ENCODE measurements at regions not wholly inside any gene's neighbourhood (a gene's known extent, or its start where the extent isn't known, plus 50 kb on each side); places are given as distances from the start of the nearest gene placed in this dataset.

DNA sequence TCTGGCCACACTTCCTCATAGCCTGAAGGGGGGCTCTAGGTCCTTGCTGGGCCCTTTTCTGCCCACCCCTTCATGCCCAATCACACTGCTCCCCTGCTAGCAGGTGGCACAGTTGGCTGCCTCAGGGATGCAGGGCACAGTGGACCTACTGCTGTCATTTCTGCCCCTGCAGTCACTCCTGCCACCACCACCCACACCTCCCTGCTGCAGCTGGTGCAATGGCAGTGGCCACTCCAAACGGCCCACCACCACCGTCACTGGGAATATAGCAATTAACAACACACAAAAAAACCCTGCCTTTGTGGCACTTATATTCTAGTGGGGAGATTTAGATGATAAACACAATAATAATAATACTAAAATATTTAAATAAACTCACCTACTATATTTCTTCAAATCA lies 162.4 kb upstream of the DUSP10 start:
- H3K56ac ChIP-seq (replicated peaks; ENCODE audit: insufficient read length, low read depth, low read length), result no peak overlapping the region
- no peak overlapping the region for H3K18ac ChIP-seq (ENCODE audit: extremely low read depth, low read length)
- no peak overlapping the region for H3K4me3 ChIP-seq (ENCODE audit: extremely low read depth in 1 of 4, insufficient read depth in 2 of 4, low read depth in 3 of 4, low read length in 4 of 4)
- H3K4me1 ChIP-seq (replicated peaks in 1 of 4; ENCODE audit: control insufficient read depth in 3 of 4, insufficient read depth in 4 of 4, low read length in 3 of 4), result no peaks in the 10 kb centered on the region
- H2AFZ ChIP-seq (ENCODE audit: low read length), result no peak overlapping the region
- no peaks in the 10 kb centered on the region for H3K36me3 ChIP-seq (ENCODE audit: control insufficient read depth in 2 of 4, insufficient read depth in 4 of 4, low read length in 3 of 4)
- H3K14ac ChIP-seq (ENCODE audit: insufficient read length), result no peak overlapping the region
- H2BK20ac ChIP-seq (ENCODE audit: low read length), result no peak overlapping the region
- no peak overlapping the region for H4K5ac ChIP-seq (ENCODE audit: insufficient read length, low read depth, low read length)
- no peak overlapping the region for H3K4ac ChIP-seq (replicated peaks; ENCODE audit: insufficient read length, low read depth, low read length)
- WGBS, 2 experiments (ENCODE audit: extremely low coverage in 1 of 2, insufficient coverage in 1 of 2, insufficient read length in 1 of 2, insufficient replicate concordance in 2 of 2, low coverage in 1 of 2, low lambda C conversion rate in 2 of 2, missing lambda C conversion rate in 1 of 2), result 94% methylated on average over 2 of the region's 2 CpGs; no CpG with 5 or more reads in 1 of the 2 experiments
- no peak overlapping the region for H4K91ac ChIP-seq (replicated peaks; ENCODE audit: insufficient read length, low read length)
- H2BK15ac ChIP-seq (ENCODE audit: low read length), result no peak overlapping the region
- no peaks in the 10 kb centered on the region for H3K9me3 ChIP-seq (ENCODE audit: insufficient read depth in 2 of 2, low read depth in 1 of 2, low read length in 1 of 2)
- H2BK12ac ChIP-seq (ENCODE audit: low read depth, low read length), result no peak overlapping the region
- no peak overlapping the region for H3K23ac ChIP-seq (ENCODE audit: insufficient read length)
- POLR2A ChIA-PET (ENCODE audit: partially characterized antibody), result no interaction called here
- no peak for FAIRE-seq
- no peak for DNase-seq (ENCODE audit: low read depth in 1 of 2, low spot score in 2 of 2)
- no peaks in the 10 kb centered on the region for H3K23me2 ChIP-seq (ENCODE audit: low read depth, low read length)
- H2BK120ac ChIP-seq (replicated peaks; ENCODE audit: low read depth, low read length), result no peak overlapping the region
- H4K20me1 ChIP-seq (replicated peaks in 1 of 2; ENCODE audit: control insufficient read depth in 1 of 2, insufficient read depth in 2 of 2, low read length in 2 of 2), result no peaks in the 10 kb centered on the region
- no peak overlapping the region for H3K4me2 ChIP-seq (ENCODE audit: insufficient read depth in 1 of 2, low read depth in 2 of 2, low read length in 2 of 2)
- H3K27ac ChIP-seq (ENCODE audit: low read depth, low read length), result no peak overlapping the region
- CTCF ChIA-PET (ENCODE audit: partially characterized antibody), result no interaction called here
- no peaks in the 10 kb centered on the region for H3K79me1 ChIP-seq (ENCODE audit: low read depth, low read length)
- H3K79me2 ChIP-seq (ENCODE audit: control insufficient read depth in 1 of 2, insufficient read depth in 2 of 2, low read length in 2 of 2), result no peaks in the 10 kb centered on the region
- H3K27me3 ChIP-seq (replicated peaks in 1 of 4; ENCODE audit: control insufficient read depth in 3 of 4, extremely low read depth in 1 of 4, insufficient read depth in 3 of 4, low read length in 3 of 4), result no peaks in the 10 kb centered on the region
- H3K9ac ChIP-seq (replicated peaks in 1 of 4; ENCODE audit: extremely low read depth in 1 of 4, low read depth in 3 of 4, low read length in 3 of 4), result no peak overlapping the region
- H2AK5ac ChIP-seq (ENCODE audit: low read depth, low read length), result no peak overlapping the region
- H4K8ac ChIP-seq (ENCODE audit: extremely low read depth, insufficient read depth, low read length), result no peak overlapping the region; the same call in 1 of the 2 replicates
- no peak overlapping the region for H2BK5ac ChIP-seq (ENCODE audit: low read depth, low read length)
- TF ChIP-seq EZH2 (IDR thresholded peaks at IDR 0.05; ENCODE audit: low read depth, low read length, severe bottlenecking) (no peak), HDAC6 (IDR thresholded peaks at IDR 0.05; ENCODE audit: low read depth, low read length) (no peak), CBX8 (IDR thresholded peaks at IDR 0.05; ENCODE audit: borderline replicate concordance, low read depth, low read length) (no peak), SIN3A (conservative IDR thresholded peaks at IDR 0.05 in 1 of 2, IDR thresholded peaks at IDR 0.05 in 1 of 2; ENCODE audit: low read depth in 1 of 2, low read length in 2 of 2) (no peak), TBP (IDR thresholded peaks at IDR 0.05; ENCODE audit: low read depth, low read length) (no peak), MAFK (IDR thresholded peaks at IDR 0.05; ENCODE audit: low read depth, low read length) (no peak), SAP30 (IDR thresholded peaks at IDR 0.05; ENCODE audit: insufficient read depth, insufficient replicate concordance, low read length) (no peak), EP300 (IDR thresholded peaks at IDR 0.05; ENCODE audit: borderline replicate concordance in 1 of 2, low read depth in 2 of 2, low read length in 2 of 2) (no peak), BCL11A (IDR thresholded peaks at IDR 0.05; ENCODE audit: low read depth in 2 of 2, low read length in 2 of 2) (no peak), EGR1 (IDR thresholded peaks at IDR 0.05; ENCODE audit: borderline replicate concordance, low read depth, low read length) (no peak), KDM1A (IDR thresholded peaks at IDR 0.05; ENCODE audit: borderline replicate concordance, low read length) (no peak)
- TF ChIP-seq, protein P1, sequence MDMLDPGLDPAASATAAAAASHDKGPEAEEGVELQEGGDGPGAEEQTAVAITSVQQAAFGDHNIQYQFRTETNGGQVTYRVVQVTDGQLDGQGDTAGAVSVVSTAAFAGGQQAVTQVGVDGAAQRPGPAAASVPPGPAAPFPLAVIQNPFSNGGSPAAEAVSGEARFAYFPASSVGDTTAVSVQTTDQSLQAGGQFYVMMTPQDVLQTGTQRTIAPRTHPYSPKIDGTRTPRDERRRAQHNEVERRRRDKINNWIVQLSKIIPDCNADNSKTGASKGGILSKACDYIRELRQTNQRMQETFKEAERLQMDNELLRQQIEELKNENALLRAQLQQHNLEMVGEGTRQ (IDR thresholded peaks at IDR 0.05; ENCODE audit: low read length), result no peak
- TF ChIP-seq, protein P2, sequence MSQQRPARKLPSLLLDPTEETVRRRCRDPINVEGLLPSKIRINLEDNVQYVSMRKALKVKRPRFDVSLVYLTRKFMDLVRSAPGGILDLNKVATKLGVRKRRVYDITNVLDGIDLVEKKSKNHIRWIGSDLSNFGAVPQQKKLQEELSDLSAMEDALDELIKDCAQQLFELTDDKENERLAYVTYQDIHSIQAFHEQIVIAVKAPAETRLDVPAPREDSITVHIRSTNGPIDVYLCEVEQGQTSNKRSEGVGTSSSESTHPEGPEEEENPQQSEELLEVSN (IDR thresholded peaks at IDR 0.05), result no peak

Data from H1 (cell line).